Tibial nerve (tissue), 4 donors: ENCODE measurements at regions not wholly inside any gene's neighbourhood (a gene's known extent, or its start where the extent isn't known, plus 50 kb on each side); places are given as distances from the start of the nearest gene placed in this dataset.

Experiments
- CTCF ChIP-seq, 5 experiments: fragments of 200-600 bp in 3 of 5; fragments of 450-650 bp in 2 of 5; sonication (generic) in 3 of 5; IDR thresholded peaks; one replicate each; pipeline ENCODE4 v1.5.1; 2016 to 2019; ENCODE audit warnings: antibody characterized with exemption in 5 of 5, mild to moderate bottlenecking in 3 of 5, moderate library complexity in 2 of 5
- EP300 ChIP-seq, 2 donors: sonication (generic); formaldehyde crosslinking; IDR thresholded peaks; one replicate each; pipeline ENCODE4 v1.6.1; 2017; ENCODE audit warnings: antibody characterized with exemption in 2 of 2, mild to moderate bottlenecking in 1 of 2
- POLR2A ChIP-seq, 2 donors: fragments of 450-650 bp; IDR thresholded peaks; one replicate each; pipeline ENCODE4 v1.6.1; 2017; ENCODE audit warnings: antibody characterized with exemption in 2 of 2, mild to moderate bottlenecking in 2 of 2, moderate library complexity in 2 of 2

GRCh38 chr5:104472811-104473210, 910.2 kb upstream of the NUDT12 start:
- TF ChIP-seq CTCF (IDR thresholded peaks at IDR 0.05), result no peak
- TF ChIP-seq POLR2A (IDR thresholded peaks at IDR 0.05), result no peak
- TF ChIP-seq EP300 (IDR thresholded peaks at IDR 0.05), result no peak
